Endometrial microvascular endothelial cells (primary cell): ENCODE measurements at regions not wholly inside any gene's neighbourhood (a gene's known extent, or its start where the extent isn't known, plus 50 kb on each side); places are given as distances from the start of the nearest gene placed in this dataset.

Experiments used
- in situ Hi-C: cut with HindIII; loops from 2 replicates; pipeline ENCODE4 v1.10.0; 2017; ENCODE audit warnings: low sequenced_read_pairs, low pct_unique_long_range_greater_than_20kb; ENCODE audit errors: inconsistent ontology term

- in situ Hi-C loops = no loop called here
Measured at GRCh38 chr6:148182378-148182777, 160.3 kb upstream of the SASH1 start.

GRCh38 chr6:148183776-148184175, 158.9 kb upstream of the SASH1 start:
- in situ Hi-C loops = no loop called here

GRCh38 chr6:148186916-148187315, 155.7 kb upstream of the SASH1 start:
- in situ Hi-C loops = no loop called here

- in situ Hi-C loops = no loop called here
Measured at GRCh38 chr6:148192310-148192709, 150.3 kb upstream of the SASH1 start.

- in situ Hi-C loops = no loop called here
Measured at GRCh38 chr6:148193063-148193680, 149.5 kb upstream of the SASH1 start.

- in situ Hi-C loops = no loop called here
Measured at GRCh38 chr6:148195511-148195910, 147.1 kb upstream of the SASH1 start.

GRCh38 chr6:148199584-148199983, 143.1 kb upstream of the SASH1 start:
- in situ Hi-C loops = no loop called here

GRCh38 chr6:148200293-148200692, 142.3 kb upstream of the SASH1 start:
- in situ Hi-C loops = no loop called here

GRCh38 chr6:148200781-148201180, 141.9 kb upstream of the SASH1 start:
- in situ Hi-C loops = no loop called here

GRCh38 chr6:148203281-148203925, 139.2 kb upstream of the SASH1 start:
- in situ Hi-C loops = no loop called here

GRCh38 chr6:148203970-148204369, 138.7 kb upstream of the SASH1 start:
- in situ Hi-C loops = no loop called here

GRCh38 chr6:148208298-148208697, 134.3 kb upstream of the SASH1 start:
- in situ Hi-C loops = no loop called here

GRCh38 chr6:148211777-148212324, 130.8 kb upstream of the SASH1 start:
- in situ Hi-C loops = no loop called here

GRCh38 chr6:148212366-148212765, 130.3 kb upstream of the SASH1 start:
- in situ Hi-C loops = no loop called here

GRCh38 chr6:148213366-148213765, 129.3 kb upstream of the SASH1 start:
- in situ Hi-C loops = no loop called here

GRCh38 chr6:148214667-148215066, 128.0 kb upstream of the SASH1 start:
- in situ Hi-C loops = no loop called here

- in situ Hi-C loops = no loop called here
Measured at GRCh38 chr6:148217051-148217450, 125.6 kb upstream of the SASH1 start.

GRCh38 chr6:148217921-148218320, 124.7 kb upstream of the SASH1 start:
- in situ Hi-C loops = no loop called here

GRCh38 chr6:148218542-148219258, 123.9 kb upstream of the SASH1 start:
- in situ Hi-C loops = no loop called here
